GM21360 (cell line): ENCODE measurements at regions not wholly inside any gene's neighbourhood (a gene's known extent, or its start where the extent isn't known, plus 50 kb on each side); places are given as distances from the start of the nearest gene placed in this dataset.
"Not testable (repeated sequence)": the region's sequence is repeated elsewhere in the genome, so short reads cannot be mapped to it uniquely, and the experiment has no call there.

Experiments used
- ATAC-seq: cut with Tn5 transposase; IDR thresholded peaks from one replicate; pipeline ENCODE4 v1.9.1; 2021; ENCODE audit warnings: mild to moderate bottlenecking, moderate library complexity; ENCODE audit not compliant: unreplicated experiment

GRCh38 chr11:67878666-67879065 lies 125.2 kb downstream of the UNC93B1 start:
- not testable (repeated sequence) for ATAC-seq

GRCh38 chr11:67877316-67877715 lies 126.6 kb downstream of the UNC93B1 start:
- ATAC-seq = not testable (repeated sequence)

GRCh38 chr11:67873223-67873622 lies 130.7 kb downstream of the UNC93B1 start:
- not testable (repeated sequence) for ATAC-seq

GRCh38 chr11:67871168-67871567 lies 132.7 kb downstream of the UNC93B1 start:
- not testable (repeated sequence) for ATAC-seq

GRCh38 chr11:67862896-67863295 lies 141.0 kb downstream of the UNC93B1 start:
- not testable (repeated sequence) for ATAC-seq

GRCh38 chr11:67859513-67860161 lies 144.3 kb downstream of the UNC93B1 start:
- not testable (repeated sequence) for ATAC-seq

- not testable (repeated sequence) for ATAC-seq
Observed at GRCh38 chr11:67850747-67851146, 153.2 kb downstream of the UNC93B1 start.

GRCh38 chr11:67849766-67850165 lies 154.1 kb downstream of the UNC93B1 start:
- not testable (repeated sequence) for ATAC-seq

- not testable (repeated sequence) for ATAC-seq
Observed at GRCh38 chr11:67847896-67848875, 155.7 kb downstream of the UNC93B1 start.

GRCh38 chr11:67846303-67846702 lies 157.6 kb downstream of the UNC93B1 start:
- not testable (repeated sequence) for ATAC-seq

GRCh38 chr11:67845296-67845695 lies 158.6 kb downstream of the UNC93B1 start:
- not testable (repeated sequence) for ATAC-seq

- not testable (repeated sequence) for ATAC-seq
Observed at GRCh38 chr11:67840599-67840998, 163.3 kb downstream of the UNC93B1 start.

- not testable (repeated sequence) for ATAC-seq
Observed at GRCh38 chr11:67830152-67830551, 155.7 kb upstream of the ALDH3B2 start.

GRCh38 chr11:67826951-67827296 lies 152.5 kb upstream of the ALDH3B2 start:
- not testable (repeated sequence) for ATAC-seq

GRCh38 chr11:67826028-67826950 lies 151.9 kb upstream of the ALDH3B2 start:
- not testable (repeated sequence) for ATAC-seq

- ATAC-seq = not testable (repeated sequence)
Observed at GRCh38 chr11:67824861-67825260, 150.4 kb upstream of the ALDH3B2 start.

GRCh38 chr11:67820081-67820480 lies 145.7 kb upstream of the ALDH3B2 start:
- no peak for ATAC-seq

GRCh38 chr11:67817558-67817957 lies 143.1 kb upstream of the ALDH3B2 start:
- ATAC-seq = not testable (repeated sequence)

- not testable (repeated sequence) for ATAC-seq
Observed at GRCh38 chr11:67809301-67809700, 134.9 kb upstream of the ALDH3B2 start.

- ATAC-seq = not testable (repeated sequence)
Observed at GRCh38 chr11:67807896-67808295, 133.5 kb upstream of the ALDH3B2 start.
